ENCODE measurements at regions not wholly inside any gene's neighbourhood (a gene's known extent, or its start where the extent isn't known, plus 50 kb on each side); places are given as distances from the start of the nearest gene placed in this dataset.

DNA sequence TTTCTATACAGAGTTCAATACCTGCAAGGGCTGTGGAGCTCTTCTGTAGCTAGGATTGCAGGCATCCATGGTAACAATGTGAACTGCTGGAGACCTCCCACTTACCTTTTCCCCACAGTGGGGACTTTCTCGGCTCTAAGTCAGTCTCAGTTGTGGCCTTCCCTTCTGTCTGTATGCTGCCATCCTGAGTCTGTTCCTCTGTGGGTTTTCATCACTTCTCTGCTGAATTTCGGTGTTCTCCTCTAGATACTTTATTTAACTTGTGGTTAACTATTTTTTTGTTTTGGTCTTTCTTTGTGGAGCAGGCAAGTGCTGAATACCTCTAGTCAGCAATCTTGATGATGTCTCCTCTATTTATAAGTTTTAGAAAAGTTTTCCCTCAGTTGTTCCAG is 647.2 kb upstream of the CDH2 start:
- no peak overlapping the region for H3K27ac ChIP-seq (ENCODE audit: low read depth, low read length, severe bottlenecking)
- 89 to 100% methylated on average over 1 of the region's 2 CpGs for WGBS, 2 experiments (ENCODE audit: insufficient coverage in 2 of 2)

DNA sequence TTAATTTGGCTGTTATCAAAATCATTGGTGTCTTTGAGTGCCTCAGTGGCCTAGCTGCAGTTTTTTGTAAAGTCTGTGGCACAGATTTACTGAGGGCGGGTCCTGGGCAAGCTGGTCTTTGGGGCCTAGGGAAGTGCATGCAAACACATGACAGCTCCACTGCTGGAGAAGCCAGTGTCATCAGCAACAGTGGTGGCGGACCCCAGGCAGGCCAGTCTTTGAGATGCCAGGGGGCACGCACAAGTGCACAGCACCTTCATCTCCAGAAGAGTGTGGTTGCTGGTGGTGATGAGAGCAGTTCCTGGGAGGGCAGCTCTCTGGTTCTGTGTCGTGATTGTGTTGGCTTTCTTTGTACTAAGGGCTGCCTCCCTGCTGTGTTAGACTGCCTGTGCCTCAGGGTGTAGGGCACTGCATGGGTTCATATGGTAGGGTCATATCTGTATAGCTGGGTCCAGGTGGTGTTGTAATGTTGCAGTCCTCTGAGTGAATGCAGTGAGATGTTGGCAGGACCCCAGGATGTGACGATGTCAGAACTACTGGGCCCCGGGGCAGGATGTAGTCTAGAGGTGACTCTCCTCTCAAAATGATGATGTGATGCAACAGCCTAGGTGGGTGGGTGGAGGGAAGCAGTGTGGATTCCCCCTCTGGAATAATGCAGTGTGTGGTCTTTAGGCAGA is 646.7 kb upstream of the CDH2 start:
- H3K27ac ChIP-seq (ENCODE audit: low read depth, low read length, severe bottlenecking) = no peak overlapping the region
- no peaks in the 10 kb centered on the region for H3K36me3 ChIP-seq (ENCODE audit: control insufficient read depth, insufficient read depth, low read length)
- H3K9me3 ChIP-seq (ENCODE audit: control insufficient read depth, low read length) = no peaks in the 10 kb centered on the region
- no peaks in the 10 kb centered on the region for H3K4me1 ChIP-seq (ENCODE audit: control insufficient read depth, insufficient read depth, low read length, poor library complexity, severe bottlenecking)
- no peak overlapping the region for H3K4me3 ChIP-seq (ENCODE audit: extremely low read depth, insufficient read depth, low read length, poor library complexity, severe bottlenecking)
- 92 to 93% methylated on average over 4 to 6 of the region's 6 CpGs for WGBS, 2 experiments (ENCODE audit: insufficient coverage in 2 of 2)

More for the DNA sequence above, 647.2 kb upstream of the CDH2 start:
- H3K4me1 ChIP-seq (ENCODE audit: control insufficient read depth, insufficient read depth, low read length, poor library complexity, severe bottlenecking) = no peaks in the 10 kb centered on the region
- no peak overlapping the region for H3K4me3 ChIP-seq (ENCODE audit: extremely low read depth, insufficient read depth, low read length, poor library complexity, severe bottlenecking)
- no peaks in the 10 kb centered on the region for H3K9me3 ChIP-seq (ENCODE audit: control insufficient read depth, low read length)
- H3K36me3 ChIP-seq (ENCODE audit: control insufficient read depth, insufficient read depth, low read length) = no peaks in the 10 kb centered on the region

DNA sequence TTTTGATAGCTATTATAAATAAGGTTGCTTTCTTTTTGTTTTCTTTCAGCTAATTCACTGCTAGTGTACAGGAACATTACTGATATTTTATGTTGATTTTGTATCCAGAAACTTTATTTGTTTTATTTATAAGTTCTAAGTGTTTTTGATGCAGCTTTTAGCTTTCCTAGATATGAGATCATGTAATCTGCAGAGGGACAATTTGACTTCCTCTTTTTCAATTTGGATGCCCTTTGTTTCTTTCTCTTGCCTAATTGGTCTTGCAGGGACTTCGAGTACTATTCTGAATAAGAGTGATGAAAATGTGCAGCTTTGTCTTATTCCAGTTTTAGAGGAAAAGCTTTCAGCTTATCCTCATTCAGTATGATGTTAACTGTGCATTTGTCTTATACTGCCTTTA is 643.4 kb upstream of the CDH2 start:
- no peaks in the 10 kb centered on the region for H3K36me3 ChIP-seq (ENCODE audit: control insufficient read depth, insufficient read depth, low read length)
- no peak overlapping the region for H3K4me3 ChIP-seq (ENCODE audit: extremely low read depth, insufficient read depth, low read length, poor library complexity, severe bottlenecking)
- no peak overlapping the region for H3K27ac ChIP-seq (ENCODE audit: low read depth, low read length, severe bottlenecking)
- no peaks in the 10 kb centered on the region for H3K9me3 ChIP-seq (ENCODE audit: control insufficient read depth, low read length)
- no CpG with 5 or more reads among the region's 1 CpG for WGBS, 2 experiments (ENCODE audit: insufficient coverage in 2 of 2)
- H3K4me1 ChIP-seq (ENCODE audit: control insufficient read depth, insufficient read depth, low read length, poor library complexity, severe bottlenecking) = no peaks in the 10 kb centered on the region

DNA sequence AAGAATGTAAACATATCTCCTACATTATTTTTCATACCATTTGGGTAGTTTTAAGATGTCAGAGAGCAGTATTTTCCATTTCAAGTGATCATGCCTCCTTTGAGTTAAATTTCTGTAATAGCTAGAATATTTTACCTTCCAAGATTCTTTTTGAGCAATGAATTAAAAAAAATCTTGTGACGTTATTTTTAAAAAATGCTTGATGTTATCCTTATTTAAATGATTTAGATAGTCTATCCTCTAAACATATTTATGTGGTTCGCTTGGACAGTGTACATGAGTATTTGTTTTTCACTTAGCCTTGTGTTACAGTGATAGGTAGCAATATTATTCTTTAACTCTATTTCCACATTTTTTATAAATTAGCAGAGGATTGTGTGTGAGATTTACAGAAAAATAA is 639.2 kb upstream of the CDH2 start:
- H3K27ac ChIP-seq (ENCODE audit: low read depth, low read length, severe bottlenecking) = no peak overlapping the region
- WGBS, 2 experiments (ENCODE audit: insufficient coverage in 2 of 2) = no CpG with 5 or more reads among the region's 2 CpGs

DNA sequence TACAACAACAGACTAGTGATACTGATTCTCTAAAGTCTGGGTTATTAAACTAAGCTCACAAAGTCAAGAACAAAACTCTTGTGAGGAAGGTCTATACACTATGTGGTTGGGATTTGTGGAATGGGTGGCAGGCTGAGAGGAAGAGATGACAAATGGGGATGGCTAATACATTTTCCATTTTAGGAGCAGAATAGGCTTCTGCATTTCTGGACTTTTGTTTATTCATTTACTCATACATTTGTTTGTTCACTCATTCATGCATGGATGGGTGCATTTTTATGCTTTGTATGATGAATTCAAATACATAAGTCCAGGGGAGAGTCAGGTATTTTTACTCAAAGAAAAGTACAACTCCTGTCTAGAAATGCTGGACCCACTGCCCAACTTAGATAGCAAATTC is 637.4 kb upstream of the CDH2 start:
- H3K4me1 ChIP-seq (ENCODE audit: control insufficient read depth, insufficient read depth, low read length, poor library complexity, severe bottlenecking) = no peaks in the 10 kb centered on the region
- no peaks in the 10 kb centered on the region for H3K36me3 ChIP-seq (ENCODE audit: control insufficient read depth, insufficient read depth, low read length)
- H3K27ac ChIP-seq (ENCODE audit: low read depth, low read length, severe bottlenecking) = no peak overlapping the region
- no peaks in the 10 kb centered on the region for H3K9me3 ChIP-seq (ENCODE audit: control insufficient read depth, low read length)
- H3K4me3 ChIP-seq (ENCODE audit: extremely low read depth, insufficient read depth, low read length, poor library complexity, severe bottlenecking) = no peak overlapping the region

More for the DNA sequence above, 639.2 kb upstream of the CDH2 start:
- Histone ChIP-seq H3K36me3 (ENCODE audit: control insufficient read depth, insufficient read depth, low read length) (no peaks in the 10 kb centered on the region), H3K4me1 (ENCODE audit: control insufficient read depth, insufficient read depth, low read length, poor library complexity, severe bottlenecking) (no peaks in the 10 kb centered on the region), H3K4me3 (ENCODE audit: extremely low read depth, insufficient read depth, low read length, poor library complexity, severe bottlenecking) (no peak overlapping the region), H3K9me3 (ENCODE audit: control insufficient read depth, low read length) (no peaks in the 10 kb centered on the region)

DNA sequence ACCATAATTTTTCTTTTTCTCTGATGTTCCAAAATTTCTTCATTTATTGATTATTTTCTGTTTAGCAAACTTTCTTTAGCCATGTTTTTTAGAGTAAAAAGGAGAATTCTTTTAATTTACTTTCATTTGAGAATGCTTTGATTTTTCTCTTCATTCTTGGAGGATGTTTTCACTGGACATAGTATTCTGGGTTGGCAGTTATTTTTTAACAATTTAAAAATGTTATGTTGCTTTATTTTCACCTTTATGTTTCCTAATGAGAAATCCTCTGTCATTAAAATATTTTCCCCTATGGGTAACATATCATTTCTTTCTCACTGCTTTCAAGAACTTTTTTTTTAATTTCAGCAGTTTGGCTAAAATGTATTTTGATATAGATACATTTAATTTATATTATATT is 631.4 kb upstream of the CDH2 start:
- H3K4me1 ChIP-seq (ENCODE audit: control insufficient read depth, insufficient read depth, low read length, poor library complexity, severe bottlenecking) = no peaks in the 10 kb centered on the region
- no peaks in the 10 kb centered on the region for H3K9me3 ChIP-seq (ENCODE audit: control insufficient read depth, low read length)
- H3K27ac ChIP-seq (ENCODE audit: low read depth, low read length, severe bottlenecking) = no peak overlapping the region
- H3K4me3 ChIP-seq (ENCODE audit: extremely low read depth, insufficient read depth, low read length, poor library complexity, severe bottlenecking) = no peak overlapping the region
- no peaks in the 10 kb centered on the region for H3K36me3 ChIP-seq (ENCODE audit: control insufficient read depth, insufficient read depth, low read length)

DNA sequence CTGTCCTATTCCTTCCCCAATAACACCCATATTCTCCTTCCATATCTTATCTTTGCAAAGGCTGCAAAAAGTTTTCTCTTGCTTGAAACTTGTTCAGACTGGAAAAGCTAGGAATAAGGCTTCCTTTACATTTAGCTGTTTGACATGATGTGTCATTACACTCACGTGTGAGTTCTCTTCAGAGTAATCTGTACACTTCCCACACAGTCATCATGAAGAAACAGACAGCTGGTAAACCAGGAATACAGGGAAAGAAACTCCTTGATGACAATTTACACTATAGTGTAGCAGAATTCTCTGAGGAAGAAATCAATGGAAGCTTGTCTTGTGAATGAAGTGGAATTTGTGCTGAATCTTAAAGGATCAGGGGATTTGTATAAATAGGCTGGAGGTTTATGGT is 628.6 kb upstream of the CDH2 start:
- peaks cover 15% of the 10 kb centered on the region for H3K4me1 ChIP-seq (ENCODE audit: control insufficient read depth, insufficient read depth, low read length, poor library complexity, severe bottlenecking)
- no peaks in the 10 kb centered on the region for H3K9me3 ChIP-seq (ENCODE audit: control insufficient read depth, low read length)
- H3K27ac ChIP-seq (ENCODE audit: low read depth, low read length, severe bottlenecking) = no peak overlapping the region
- WGBS, 2 experiments (ENCODE audit: insufficient coverage in 2 of 2) = no CpG with 5 or more reads among the region's 1 CpG
- H3K4me3 ChIP-seq (ENCODE audit: extremely low read depth, insufficient read depth, low read length, poor library complexity, severe bottlenecking) = no peak overlapping the region
- H3K36me3 ChIP-seq (ENCODE audit: control insufficient read depth, insufficient read depth, low read length) = no peaks in the 10 kb centered on the region

DNA sequence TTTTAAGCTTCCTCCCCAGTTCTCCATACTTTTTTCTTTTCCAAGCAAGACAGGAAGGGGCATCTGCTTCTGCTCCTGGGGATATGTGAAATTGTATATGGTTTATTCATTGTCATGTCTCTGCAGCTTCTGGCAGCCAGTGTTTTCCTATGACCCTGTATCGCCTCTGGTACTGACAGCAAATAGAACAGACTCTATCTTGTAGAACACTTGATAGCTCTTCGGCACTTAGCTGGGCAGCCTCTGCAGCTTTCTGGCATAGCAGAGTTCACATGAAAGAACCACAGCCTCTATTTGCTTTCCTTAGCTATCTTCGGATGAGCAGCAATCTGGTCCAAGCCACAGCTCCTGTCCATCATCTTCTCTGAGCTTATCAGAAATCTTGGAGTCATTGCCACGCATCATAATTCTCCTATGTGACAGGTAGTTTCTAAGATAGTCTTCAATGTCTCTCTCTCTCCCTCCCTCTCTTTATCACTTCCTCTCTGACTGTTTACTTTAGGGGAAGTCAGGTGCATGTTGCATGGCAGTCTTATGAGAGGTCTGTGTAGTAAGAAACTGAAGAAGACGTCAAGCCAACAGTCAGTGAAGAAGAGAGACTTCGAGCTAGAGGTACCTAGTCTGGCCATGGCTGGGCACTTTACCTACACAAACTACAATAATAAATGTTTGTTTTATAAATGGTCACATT is 627.7 kb upstream of the CDH2 start:
- 91 to 99% methylated on average over 4 of the region's 6 CpGs for WGBS, 2 experiments (ENCODE audit: insufficient coverage in 2 of 2)
- Histone ChIP-seq H3K9me3 (ENCODE audit: control insufficient read depth, low read length) (no peaks in the 10 kb centered on the region), H3K4me3 (ENCODE audit: extremely low read depth, insufficient read depth, low read length, poor library complexity, severe bottlenecking) (no peak overlapping the region), H3K27ac (ENCODE audit: low read depth, low read length, severe bottlenecking) (no peak overlapping the region), H3K4me1 (ENCODE audit: control insufficient read depth, insufficient read depth, low read length, poor library complexity, severe bottlenecking) (peaks cover 15% of the 10 kb centered on the region), H3K36me3 (ENCODE audit: control insufficient read depth, insufficient read depth, low read length) (no peaks in the 10 kb centered on the region)

DNA sequence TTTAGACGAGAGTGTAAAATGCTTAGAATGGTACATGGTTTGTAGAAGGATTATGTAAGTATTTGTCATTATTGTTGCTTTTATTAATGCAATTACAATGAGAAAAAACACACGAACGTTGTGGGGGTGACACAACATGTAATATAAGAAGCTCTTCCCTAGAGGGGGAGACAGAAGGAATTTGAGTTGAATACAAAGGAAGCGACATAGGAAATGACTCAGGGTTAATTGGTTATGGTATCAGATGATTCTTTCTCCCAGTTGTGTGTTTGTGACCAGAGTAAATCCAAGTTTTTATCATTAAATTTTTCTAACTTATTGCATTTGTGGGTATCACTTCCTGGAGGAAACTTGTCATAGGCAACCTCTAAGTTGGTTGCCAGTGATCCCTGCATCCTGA is 625.6 kb upstream of the CDH2 start:
- Histone ChIP-seq H3K36me3 (ENCODE audit: control insufficient read depth, insufficient read depth, low read length) (no peaks in the 10 kb centered on the region), H3K4me3 (ENCODE audit: extremely low read depth, insufficient read depth, low read length, poor library complexity, severe bottlenecking) (no peak overlapping the region), H3K27ac (ENCODE audit: low read depth, low read length, severe bottlenecking) (peak overlapping the region; percentile 33), H3K9me3 (ENCODE audit: control insufficient read depth, low read length) (no peaks in the 10 kb centered on the region), H3K4me1 (ENCODE audit: control insufficient read depth, insufficient read depth, low read length, poor library complexity, severe bottlenecking) (peaks cover 15% of the 10 kb centered on the region)
- WGBS, 2 experiments (ENCODE audit: insufficient coverage in 2 of 2) = 50% methylated on average over 2 of the region's 4 CpGs

DNA sequence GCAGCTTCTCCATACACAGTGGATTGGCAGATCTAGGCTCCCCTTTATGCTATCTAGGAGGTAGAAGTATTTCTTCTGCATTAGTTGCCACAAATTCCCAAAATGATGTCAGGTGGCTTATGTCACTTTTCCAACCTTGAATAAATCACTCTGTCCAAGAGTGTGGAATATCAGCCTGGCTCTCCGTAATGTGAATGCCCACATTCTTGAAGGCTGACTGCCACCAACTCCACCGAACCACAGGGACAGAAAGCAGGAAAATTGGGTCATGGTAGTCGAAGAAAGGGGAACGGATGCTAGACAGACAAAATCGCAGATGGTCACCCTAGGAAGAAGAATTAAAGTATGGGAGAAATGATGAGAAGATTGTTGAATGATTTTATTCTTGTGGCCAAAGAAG is 624.9 kb upstream of the CDH2 start:
- Histone ChIP-seq H3K4me3 (ENCODE audit: extremely low read depth, insufficient read depth, low read length, poor library complexity, severe bottlenecking) (no peak overlapping the region), H3K27ac (ENCODE audit: low read depth, low read length, severe bottlenecking) (peak overlapping the region; percentile 33), H3K4me1 (ENCODE audit: control insufficient read depth, insufficient read depth, low read length, poor library complexity, severe bottlenecking) (peaks cover 15% of the 10 kb centered on the region), H3K9me3 (ENCODE audit: control insufficient read depth, low read length) (no peaks in the 10 kb centered on the region), H3K36me3 (ENCODE audit: control insufficient read depth, insufficient read depth, low read length) (no peaks in the 10 kb centered on the region)
- 100% methylated on average over 2 to 5 of the region's 5 CpGs for WGBS, 2 experiments (ENCODE audit: insufficient coverage in 2 of 2)

DNA sequence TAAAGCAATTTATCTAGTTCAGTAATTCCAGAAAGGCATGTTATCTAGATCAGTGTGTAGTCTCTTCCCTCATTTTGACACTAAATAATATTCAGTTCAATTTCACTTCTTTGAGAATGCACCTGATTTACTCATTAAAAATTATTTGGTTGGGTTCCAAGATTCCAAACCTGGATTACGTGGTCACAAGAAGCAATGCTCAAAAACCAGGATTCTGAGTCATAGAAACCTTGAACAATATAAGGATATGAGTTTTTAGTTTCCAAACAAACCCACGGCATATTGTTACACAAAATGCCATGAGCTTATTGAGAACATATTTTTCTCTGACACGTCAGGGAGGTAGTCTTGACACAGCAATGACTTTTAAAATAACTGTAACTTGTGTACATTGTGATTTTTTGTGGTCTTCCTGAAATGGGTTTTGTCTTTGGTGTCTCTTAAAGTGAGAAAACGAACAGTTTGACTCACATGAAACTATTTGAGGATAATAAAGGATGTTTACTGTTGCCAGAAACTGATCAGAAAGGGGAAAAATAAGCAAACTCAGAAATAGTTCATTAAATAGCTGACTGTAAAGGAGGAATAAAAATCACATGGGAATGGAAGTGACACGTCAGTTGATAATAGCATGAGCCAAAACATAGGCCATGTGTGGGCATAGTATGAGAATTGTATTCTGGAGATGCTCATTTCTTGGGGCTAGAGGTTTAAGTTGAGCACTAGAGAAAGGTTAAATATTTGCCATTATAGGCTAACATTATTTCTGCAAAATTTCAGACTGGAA is 617.7 kb upstream of the CDH2 start:
- Histone ChIP-seq H3K4me1 (ENCODE audit: control insufficient read depth, insufficient read depth, low read length, poor library complexity, severe bottlenecking) (no peaks in the 10 kb centered on the region), H3K9me3 (ENCODE audit: control insufficient read depth, low read length) (no peaks in the 10 kb centered on the region), H3K4me3 (ENCODE audit: extremely low read depth, insufficient read depth, low read length, poor library complexity, severe bottlenecking) (no peak overlapping the region), H3K27ac (ENCODE audit: low read depth, low read length, severe bottlenecking) (peak overlapping the region; percentile 23), H3K36me3 (ENCODE audit: control insufficient read depth, insufficient read depth, low read length) (no peaks in the 10 kb centered on the region)
- 90 to 96% methylated on average over 2 to 5 of the region's 5 CpGs for WGBS, 2 experiments (ENCODE audit: insufficient coverage in 2 of 2)
